Activated T-helper 1 cell treated with Interleukin-2 at 50 U/mL for 16 hours (primary cell): ENCODE measurements at regions not wholly inside any gene's neighbourhood (a gene's known extent, or its start where the extent isn't known, plus 50 kb on each side); places are given as distances from the start of the nearest gene placed in this dataset.

Experiments
- DNase-seq: peaks from one replicate; pipeline ENCODE4 v3.0.0-alpha.2; 2020; ENCODE audit warnings: low read depth

DNA sequence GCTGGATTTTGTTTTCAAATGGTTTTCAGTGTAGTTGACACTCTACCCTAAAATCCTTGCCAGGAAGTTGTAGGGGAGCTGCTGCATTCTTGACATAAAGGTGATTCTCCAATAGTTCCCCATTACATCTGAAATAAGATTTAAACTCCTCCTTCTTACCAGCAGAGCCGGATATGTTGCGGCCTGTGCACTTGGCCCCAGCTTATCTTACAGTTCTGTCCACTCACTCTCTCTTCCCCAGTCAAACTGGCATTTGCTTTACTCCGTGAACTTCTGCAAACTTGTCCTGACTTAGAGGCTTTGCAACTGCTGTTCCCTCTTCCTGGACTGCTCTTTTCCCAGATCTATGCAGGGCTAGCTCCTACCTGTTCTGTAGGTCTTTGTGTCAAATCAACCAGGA is 929.5 kb downstream of the VRK1 start:
- DNase-seq: no peak

DNA sequence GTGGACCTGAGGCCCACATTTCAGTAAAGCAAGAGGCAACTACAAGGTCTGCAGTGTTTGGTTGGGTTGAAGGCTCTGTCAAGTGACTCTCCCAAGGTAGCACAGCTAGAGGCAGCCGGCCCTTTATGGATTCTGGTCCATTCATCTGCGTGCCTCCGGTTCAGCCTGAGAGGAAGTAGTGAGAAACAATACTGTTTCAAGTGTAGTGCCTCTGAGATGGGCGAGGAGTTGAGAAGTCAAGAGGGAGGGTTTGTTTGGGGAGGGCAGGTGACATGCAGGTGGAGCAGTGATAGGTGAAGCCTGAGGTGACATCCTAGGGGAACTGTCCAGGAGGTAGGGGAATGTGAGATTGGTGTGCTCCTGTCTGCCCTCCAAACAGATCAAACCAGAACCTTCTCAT is 933.5 kb downstream of the VRK1 start:
- no peak for DNase-seq

DNA sequence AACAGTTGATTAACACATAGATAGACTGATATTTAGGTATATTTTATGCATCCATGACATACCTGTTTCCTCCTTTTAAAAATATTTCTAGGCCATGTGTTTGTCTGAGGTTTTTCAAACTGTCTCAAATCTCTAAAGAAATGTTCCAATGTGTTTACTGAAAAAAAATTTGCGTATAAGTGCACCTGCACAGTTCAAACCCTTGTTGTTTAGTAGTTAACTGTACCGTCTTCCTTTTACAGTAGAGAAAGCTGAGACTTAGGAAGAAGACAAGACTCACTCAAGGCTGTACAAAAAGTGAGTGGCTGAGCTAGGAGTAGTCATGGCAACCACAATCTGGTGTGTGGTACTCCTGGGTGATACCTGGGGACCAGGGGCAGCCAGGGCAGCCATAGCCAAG is 934.6 kb downstream of the VRK1 start:
- DNase-seq: no peak

DNA sequence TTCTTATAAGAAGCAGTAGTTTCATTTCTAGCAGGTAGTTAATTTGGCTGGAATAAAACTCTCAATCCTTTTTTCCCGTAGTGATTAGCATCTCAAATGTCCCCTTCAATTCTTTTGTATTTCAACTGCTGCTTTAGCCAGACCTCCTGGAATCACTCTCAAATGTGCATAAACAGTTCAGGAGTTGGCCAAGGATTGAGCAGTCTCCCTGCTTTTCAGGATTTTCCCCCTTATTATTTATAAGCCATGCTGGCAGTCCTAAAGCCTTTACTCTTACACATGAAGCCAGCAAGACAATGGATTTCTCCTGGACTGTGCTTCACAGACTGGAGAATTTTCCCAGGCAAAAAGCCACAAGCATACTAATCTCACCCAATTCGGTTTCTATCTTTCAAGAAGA is 950.1 kb downstream of the VRK1 start:
- no peak for DNase-seq

DNA sequence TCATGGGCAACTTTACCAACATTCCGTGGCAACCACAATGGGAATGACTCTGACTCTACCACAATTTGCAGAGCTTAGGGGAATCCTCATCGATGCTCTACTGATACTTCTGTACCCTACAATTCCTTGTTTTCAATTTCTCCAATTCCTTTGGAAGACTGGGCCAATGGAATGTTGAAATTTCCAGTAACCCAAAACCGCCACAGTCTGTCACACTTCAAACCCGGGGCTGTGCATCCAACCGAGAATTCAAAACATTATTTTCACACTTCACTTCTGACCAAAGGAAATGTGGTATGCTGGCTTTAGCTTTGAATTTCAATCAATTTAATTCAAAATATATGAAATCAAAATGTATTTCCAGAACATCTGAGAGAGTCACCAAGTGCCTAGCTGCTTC is 951.4 kb downstream of the VRK1 start:
- DNase-seq: no peak

DNA sequence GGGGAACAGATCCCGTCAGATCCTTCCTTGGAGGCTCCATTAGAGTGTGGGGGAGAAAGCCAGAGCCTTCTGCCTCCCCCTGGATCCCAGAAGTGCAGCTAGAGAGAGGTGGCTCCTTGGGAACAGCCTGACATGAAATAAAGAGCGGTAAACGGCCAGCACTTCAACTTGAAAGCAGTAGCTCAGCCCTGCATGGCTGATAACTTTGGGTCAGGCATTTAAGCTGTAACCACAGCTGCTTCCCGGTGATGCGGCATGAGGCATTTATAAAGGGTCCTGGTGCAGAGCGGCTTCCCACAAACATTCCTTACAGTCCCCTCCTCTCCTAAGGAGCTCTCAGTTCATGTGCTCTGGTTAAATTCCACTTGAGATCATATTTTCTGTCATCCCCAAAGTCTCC is 960.3 kb downstream of the VRK1 start:
- no peak for DNase-seq

DNA sequence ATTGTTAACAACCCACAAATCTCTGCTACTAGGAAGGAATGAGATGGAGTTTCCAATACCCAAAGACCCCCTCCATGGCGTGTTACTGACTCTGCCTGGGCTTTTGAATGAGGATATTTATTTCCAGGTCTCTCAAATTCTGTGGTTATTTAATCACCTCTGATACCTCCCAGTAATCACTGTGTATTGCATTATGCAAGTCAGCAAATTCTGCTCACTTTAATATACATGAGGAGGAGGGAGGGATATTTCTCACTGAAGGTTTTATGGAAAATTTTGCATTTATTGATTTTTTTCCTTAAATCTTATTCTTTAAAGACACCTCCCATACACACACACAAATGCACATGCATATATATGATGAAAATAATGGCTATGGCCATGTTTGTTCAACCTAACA is 962.9 kb downstream of the VRK1 start:
- no peak for DNase-seq

DNA sequence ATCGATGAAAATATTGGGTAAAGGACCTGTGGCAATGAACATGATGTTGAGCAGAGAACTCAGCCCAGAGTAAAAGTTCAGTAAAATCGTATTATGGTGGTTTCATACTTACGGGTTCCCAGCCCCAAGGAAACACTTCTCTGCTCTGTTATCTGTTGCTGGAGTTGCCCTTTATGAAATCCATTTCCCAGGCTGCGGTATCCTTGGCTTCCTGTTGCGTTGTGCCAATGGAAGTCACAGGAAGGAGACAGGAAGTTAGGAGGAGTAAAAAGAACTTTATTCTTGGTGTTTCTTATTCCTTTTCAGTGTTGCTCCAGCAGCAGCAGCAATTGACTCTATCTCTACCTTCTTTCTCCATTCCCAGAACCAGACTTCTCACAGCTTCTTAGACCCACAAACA is 965.2 kb downstream of the VRK1 start:
- DNase-seq: no peak

DNA sequence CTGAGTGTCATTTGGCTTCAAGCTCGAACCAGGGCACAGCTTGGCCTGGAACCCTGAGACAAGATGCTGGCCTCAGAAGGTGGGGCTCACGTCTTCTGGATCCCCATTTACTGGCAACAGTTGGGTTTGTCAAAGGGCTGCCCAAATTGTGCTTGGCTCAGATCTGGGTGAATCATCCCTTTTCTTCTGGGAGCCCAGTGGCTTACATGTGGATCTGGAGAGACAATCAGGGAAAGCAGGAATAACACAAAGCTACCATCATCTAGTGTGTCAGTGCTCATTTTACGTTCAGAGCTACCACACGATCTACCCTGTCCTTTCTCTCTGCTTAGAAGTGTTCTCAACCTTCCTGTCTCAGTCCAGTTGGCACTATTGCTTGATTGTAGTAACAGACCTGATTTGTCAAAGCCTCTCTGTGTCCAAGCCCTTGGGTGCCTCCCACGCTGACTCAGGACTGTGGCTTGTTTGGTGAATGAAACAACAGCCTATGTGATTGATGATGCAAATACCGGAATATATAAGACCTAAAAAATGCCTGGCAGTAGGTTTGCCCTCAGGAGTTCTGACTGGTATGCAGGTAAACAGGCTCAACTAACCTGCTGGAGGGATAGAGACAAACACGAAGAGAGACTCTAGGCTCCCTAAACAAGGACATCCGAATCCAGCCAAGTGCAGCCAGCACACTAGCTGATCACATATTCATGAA is 974.3 kb downstream of the VRK1 start:
- no peak for DNase-seq

DNA sequence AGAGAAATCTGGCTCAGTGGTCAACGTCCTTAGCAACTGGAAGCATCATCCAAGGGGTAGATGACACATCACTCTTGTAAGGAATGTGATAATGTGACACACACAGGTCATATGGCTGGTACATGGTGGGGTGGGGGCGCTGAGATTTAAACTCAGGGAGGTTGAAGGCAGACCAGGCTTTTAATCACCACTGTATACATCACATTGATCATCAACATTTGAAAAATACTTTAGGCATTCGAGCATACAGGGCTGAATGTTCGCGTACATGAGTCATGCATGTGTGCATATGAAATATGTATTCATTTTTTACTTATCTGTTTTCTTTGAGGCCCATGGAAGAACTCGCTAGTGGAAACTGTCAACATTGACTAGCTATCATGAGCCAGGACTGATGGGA is 976.4 kb downstream of the VRK1 start:
- no peak for DNase-seq

DNA sequence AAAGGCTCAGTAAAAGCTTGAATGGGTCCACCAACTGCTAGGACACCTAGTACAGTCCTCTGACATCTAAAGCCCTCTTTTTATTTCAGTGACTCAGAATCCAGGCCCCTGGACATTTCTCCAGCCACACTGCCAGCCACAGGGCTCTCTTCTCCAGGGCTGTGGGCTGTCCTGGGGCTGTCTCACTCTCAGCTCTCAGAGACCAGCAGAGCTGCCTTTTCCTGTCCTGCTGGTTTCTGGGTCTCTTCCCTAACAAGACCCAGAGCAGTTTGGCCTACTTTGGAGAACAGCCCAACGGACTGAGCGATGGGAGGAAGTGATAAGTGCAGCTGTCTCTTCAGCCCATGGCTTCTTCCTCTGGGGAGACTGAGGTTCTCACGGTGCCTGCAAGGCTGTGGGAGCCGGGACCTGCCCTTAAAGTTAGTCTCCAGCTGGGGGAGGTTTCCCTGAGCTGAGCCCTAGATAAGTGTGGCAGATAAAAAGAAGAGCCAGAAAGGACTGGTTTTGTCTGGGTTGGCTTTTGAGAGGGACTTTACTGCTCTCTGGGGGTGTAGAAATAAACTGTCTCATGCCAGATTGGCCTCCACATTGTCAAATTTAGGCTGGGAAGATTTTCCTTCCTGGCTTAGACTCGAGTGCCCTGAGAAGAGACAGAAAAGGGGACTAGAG is 979.8 kb downstream of the VRK1 start:
- no peak for DNase-seq

DNA sequence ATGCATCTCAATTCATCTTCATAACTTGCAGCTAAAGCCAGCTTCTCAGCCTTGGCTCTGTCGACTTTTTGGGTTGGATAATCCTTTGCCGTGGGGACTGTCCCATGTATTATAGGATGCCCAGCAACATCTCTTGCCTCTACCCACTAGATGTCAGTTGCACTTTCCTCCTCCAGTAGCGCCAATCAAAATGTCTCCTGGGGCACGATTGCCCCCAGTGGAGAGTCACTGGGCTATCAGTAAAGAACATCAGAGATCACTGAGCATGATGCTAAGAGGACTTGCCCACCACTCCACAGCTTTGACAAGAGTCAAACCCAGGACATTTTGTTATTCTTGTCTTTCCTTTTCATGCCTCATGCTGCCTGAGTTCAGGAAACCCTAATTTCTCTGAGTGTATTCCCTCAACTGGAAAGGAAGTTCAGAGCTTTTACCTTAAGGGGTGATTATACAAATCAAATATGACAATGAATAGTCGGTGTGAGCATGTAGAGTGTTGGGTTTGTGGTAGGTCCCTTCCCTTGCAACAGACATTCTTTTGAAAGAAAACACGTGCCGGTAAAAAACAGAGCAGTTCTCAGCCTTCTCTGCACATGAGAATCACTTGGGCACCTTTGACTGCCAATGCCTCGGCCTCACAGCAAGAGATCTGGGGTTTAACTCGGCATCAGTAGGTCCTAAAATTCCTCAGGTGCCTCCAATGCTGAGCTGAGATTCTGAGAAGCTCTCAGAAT is 980.6 kb downstream of the VRK1 start:
- DNase-seq: no peak

DNA sequence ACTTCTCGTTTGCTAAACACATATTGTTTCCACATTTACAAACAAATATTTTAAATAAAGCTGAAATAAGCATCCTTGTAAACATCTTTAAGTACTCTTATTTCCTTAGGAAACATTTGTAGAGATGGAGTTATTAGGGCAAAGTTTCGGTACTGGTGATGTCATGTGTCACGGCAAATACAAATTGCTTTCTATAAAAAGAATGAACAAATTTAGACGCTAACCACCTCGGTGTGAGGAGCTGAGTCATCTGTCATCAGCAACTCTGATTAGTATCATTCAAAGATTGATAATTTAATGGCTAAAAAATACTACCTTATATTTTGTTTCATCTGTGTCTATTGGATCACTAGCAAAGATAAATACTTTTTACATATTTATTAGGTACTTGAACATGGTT is 982.0 kb downstream of the VRK1 start:
- DNase-seq: no peak

DNA sequence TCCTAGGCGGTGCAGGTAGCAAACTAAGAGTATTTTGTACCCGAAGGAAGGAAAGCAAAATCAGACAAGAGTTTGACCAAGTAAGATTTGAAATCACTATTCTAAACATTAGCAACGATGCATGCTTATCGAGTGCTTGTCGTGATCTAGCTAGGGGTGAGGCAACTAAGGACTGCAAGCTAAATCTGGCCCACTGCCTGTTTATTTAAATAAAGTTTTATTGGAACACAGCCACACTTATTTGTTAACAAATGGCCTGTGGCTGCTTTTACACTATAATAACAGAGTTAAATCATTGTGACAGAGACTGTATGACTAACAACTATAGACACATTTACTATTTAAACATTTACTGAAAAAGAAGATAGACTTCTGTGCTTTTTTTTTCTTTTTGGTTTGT is 983.6 kb downstream of the VRK1 start:
- DNase-seq: no peak

DNA sequence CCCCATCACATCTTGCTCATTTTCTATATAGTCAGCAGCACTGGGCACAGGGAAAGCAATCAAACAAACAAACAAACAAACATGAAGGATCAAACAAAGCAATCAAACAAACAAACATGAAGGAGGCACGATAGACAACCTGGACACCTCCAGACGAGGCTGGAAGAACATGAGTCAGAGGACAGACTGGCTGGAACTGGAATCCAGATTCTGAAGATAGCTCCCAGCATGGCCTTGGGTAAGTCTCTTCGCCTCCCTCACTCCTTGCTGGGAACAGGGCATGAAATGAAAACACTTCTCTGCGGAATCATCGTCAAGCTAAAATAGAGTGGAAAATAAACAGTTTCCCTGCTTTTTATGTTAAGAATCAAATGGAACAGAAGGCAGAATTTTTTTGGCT is 984.8 kb downstream of the VRK1 start:
- no peak for DNase-seq

DNA sequence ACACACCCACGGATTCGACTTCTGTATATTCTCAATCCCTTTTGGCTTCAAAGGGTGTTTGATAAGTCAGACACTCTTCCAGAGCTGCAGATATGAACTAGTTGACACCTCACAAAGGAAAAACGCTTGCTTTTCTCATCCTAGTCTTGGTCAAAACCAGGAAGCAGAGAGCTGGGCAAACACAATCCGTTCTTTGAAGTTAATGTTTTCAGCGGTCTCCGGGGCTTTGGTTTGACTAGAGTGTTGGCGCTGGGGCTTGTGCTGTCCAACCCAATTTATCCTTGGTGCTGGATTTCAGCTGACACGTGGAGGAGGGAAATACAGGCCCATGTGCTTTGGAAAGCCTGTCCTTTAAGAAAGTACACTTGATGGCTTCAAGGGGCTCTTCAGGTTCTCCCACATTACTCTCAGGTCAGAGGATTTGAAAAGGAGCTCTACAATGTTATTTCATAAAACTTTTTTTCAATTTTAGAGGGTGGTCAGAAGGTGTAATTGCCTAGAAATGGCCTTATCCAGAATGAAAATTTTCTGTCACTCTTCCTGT is 985.8 kb downstream of the VRK1 start:
- no peak for DNase-seq

DNA sequence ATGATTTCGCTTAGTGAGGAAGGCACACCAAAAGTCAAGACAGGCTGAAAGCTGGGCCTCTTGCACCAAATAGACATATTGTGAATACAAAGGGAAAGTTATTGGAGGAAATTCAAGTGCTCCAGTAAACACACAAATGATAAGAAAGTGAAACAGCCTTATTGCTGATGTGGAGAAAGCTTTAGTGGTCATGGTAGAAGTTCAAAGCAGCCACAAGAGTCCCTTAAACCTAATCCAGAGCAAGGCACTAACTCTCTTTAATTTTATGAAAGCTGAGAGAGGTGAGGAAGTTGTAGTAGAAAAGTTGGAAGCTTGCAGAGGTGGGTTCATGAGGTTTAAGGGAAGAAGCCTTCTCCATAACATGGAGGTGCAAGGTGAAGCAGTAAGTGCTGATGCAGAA is 988.3 kb downstream of the VRK1 start:
- DNase-seq: no peak

DNA sequence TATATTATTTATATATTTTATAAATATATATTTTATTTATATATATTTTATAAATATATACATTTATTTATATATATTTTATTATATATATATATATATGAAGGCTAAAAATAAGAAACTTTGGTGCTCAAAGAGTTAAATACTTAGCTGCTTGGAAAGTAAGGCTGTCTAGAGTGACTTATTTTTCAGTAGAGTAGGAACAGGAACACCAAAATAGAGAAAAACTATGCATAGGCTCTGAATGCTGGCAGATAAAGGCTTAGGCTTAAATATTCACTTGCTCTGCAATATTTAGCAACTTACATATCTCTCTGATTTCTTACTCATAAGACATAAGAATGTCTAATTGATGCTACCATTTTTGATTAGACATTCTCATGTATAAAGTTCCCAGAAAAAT is 991.2 kb downstream of the VRK1 start:
- DNase-seq: no peak

DNA sequence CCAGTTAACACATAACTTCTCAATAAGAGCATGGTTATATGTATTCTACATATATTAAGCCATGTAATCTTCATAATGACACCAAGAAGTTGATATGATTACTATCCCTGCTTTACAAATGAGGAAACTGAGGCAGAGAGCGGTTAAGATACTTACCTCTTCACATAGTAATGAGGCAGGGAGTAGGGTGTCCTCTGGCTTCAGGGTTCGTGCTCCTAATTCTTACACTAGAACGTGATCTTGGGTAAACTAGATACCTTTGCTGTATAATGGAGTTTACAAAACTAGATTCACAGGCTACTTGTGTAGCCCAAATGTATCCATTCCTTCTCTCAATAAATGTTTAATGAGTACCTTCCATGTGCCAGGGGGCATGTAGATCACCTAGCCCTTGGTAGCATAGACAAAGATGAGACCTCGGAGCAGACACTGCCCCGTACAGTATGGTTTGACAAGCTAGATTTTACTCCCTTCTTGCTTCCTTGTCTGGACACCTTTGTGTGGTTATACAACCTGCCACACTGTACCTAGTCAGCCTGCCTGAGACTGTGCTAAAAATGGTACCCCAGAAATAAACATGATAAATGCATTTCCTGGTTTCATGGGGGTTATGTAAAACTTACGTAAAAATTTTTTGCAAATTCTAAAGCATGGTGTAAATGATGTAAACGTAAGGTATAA is 991.8 kb downstream of the VRK1 start:
- DNase-seq: no peak

DNA sequence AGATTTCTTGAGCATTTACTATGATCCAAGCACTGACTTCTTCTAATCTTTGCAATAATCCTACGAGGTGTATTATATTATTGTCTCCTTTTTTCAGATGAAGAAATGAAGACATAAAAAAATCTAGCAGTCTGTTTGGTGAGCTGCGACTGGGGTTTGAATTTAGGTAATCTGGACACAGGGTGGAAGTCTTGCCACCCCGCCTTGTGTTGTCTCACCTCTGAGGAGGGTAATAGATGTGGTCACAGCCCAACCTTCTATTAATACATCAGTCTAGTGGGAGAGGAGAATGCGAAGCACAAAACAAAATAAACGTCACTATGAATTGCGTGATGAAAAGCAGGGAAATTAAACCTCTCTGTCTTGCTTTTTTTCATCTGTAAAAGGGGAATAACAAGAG is 993.9 kb downstream of the VRK1 start:
- no peak for DNase-seq

DNA sequence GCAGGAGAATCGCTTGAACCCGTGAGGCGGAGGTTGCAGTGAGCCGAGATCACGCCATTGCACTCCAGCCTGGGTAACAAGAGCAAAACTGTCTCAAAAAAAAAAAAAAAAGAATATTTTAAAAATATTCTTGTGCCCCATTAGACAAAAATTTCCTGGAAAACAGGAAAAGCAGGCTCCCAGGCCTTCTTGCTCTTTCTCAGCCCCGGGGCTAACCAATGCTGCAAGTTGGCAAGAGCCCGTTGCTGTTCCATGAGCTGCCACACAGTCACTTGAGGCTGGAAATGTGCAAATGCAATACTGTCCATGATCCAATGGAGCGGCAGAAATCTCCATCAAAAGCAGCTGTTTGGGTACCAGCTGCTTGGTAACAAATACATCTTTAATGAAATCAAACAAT is 994.7 kb downstream of the VRK1 start:
- no peak for DNase-seq

DNA sequence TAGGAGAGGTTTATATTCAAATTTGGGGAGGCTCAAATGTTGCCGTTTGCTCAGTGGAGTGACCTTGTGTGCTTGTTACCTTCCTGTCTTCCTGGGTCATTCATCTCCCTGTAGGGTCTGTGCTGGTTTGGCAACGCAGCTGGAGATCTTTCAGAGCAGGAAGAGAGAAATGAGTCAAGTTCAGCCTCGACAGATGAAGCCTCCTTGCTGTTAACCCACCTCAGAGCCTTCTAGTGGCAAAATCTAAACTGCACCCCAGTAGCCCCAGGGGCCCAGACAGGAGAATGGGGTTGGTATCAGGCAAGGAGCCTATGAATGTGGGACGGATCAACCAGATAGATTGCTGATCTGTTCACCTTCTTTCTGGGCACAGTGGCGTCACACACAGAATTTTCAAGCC is 999.3 kb downstream of the VRK1 start:
- no peak for DNase-seq

DNA sequence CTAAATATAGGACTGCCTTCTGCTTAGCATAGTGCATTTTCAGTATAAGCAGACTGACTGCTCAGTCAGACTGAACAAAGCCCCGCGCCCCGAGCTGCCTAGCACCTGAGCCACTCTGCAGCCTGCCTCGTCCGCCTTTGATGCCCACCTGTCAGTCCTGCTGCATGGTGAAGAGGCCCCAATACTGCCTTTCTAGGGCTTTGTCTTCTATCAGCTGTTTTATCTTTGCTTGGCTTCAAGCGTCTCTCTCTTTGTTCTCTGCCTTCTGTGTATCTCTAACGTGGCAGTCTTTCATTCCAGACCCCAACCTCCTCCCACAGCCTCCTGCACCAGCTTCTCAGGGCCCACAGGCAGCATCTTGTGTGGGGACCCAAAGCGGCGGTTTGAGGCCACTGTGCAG is 1001.0 kb downstream of the VRK1 start:
- DNase-seq: no peak
